Ovary (tissue), 3 donors: ENCODE measurements at regions not wholly inside any gene's neighbourhood (a gene's known extent, or its start where the extent isn't known, plus 50 kb on each side); places are given as distances from the start of the nearest gene placed in this dataset.

Experiments
- CTCF ChIP-seq, 3 donors: fragments of 450-650 bp in 2 of 3; fragments of 200-600 bp in 1 of 3; IDR thresholded peaks; one replicate each; pipeline versions ENCODE4 v1.5.1 to v1.8.0; 2016 to 2022; ENCODE audit warnings: antibody characterized with exemption in 3 of 3, mild to moderate bottlenecking in 1 of 3
- EP300 ChIP-seq: sonication (generic); formaldehyde crosslinking; IDR thresholded peaks from one replicate; pipeline ENCODE4 v1.6.1; 2017; ENCODE audit warnings: antibody characterized with exemption
- POLR2A ChIP-seq: fragments of 450-650 bp; IDR thresholded peaks from one replicate; pipeline ENCODE4 v1.6.1; 2017; ENCODE audit warnings: antibody characterized with exemption, mild to moderate bottlenecking, moderate library complexity
- donor health status: DM: no; HTN: no; CAD: no.

GRCh38 chr5:61262080-61262479, 70.0 kb upstream of the ZSWIM6 start:
- TF ChIP-seq CTCF (IDR thresholded peaks at IDR 0.05): no peak
- no peak for TF ChIP-seq POLR2A
- TF ChIP-seq EP300: no peak
